ENCODE measurements at regions not wholly inside any gene's neighbourhood (a gene's known extent, or its start where the extent isn't known, plus 50 kb on each side); places are given as distances from the start of the nearest gene placed in this dataset.
"Not testable (repeated sequence)": the region's sequence is repeated elsewhere in the genome, so short reads cannot be mapped to it uniquely, and the experiment has no call there.

GRCh38 chr6:134403312-134403711 is 85.4 kb upstream of the SGK1 start:
- H2BK5ac ChIP-seq (ENCODE audit: low read depth, low read length); H4K20me1 ChIP-seq (replicated peaks in 1 of 2; ENCODE audit: control insufficient read depth in 1 of 2, insufficient read depth in 2 of 2, low read length in 2 of 2); H3K18ac ChIP-seq (ENCODE audit: extremely low read depth, low read length); H3K79me2 ChIP-seq (ENCODE audit: control insufficient read depth in 1 of 2, insufficient read depth in 2 of 2, low read length in 2 of 2); H2BK15ac ChIP-seq (ENCODE audit: low read length); DNase-seq (ENCODE audit: low read depth in 1 of 2, low spot score in 2 of 2); H3K27ac ChIP-seq (ENCODE audit: low read depth, low read length); H4K5ac ChIP-seq (ENCODE audit: insufficient read length, low read depth, low read length); H2BK120ac ChIP-seq (replicated peaks; ENCODE audit: low read depth, low read length); H3K9ac ChIP-seq (replicated peaks in 1 of 4; ENCODE audit: extremely low read depth in 1 of 4, low read depth in 3 of 4, low read length in 3 of 4); H3K9me3 ChIP-seq (ENCODE audit: insufficient read depth in 2 of 2, low read depth in 1 of 2, low read length in 1 of 2); H2BK12ac ChIP-seq (ENCODE audit: low read depth, low read length); H4K8ac ChIP-seq (ENCODE audit: extremely low read depth, insufficient read depth, low read length); H2AFZ ChIP-seq (ENCODE audit: low read length); H3K23me2 ChIP-seq (ENCODE audit: low read depth, low read length); H3K14ac ChIP-seq (ENCODE audit: insufficient read length); H2BK20ac ChIP-seq (ENCODE audit: low read length); H3K4me3 ChIP-seq (ENCODE audit: extremely low read depth in 1 of 4, insufficient read depth in 2 of 4, low read depth in 3 of 4, low read length in 4 of 4); H3K79me1 ChIP-seq (ENCODE audit: low read depth, low read length); H3K4ac ChIP-seq (replicated peaks; ENCODE audit: insufficient read length, low read depth, low read length); H3K36me3 ChIP-seq (ENCODE audit: control insufficient read depth in 2 of 4, insufficient read depth in 4 of 4, low read length in 3 of 4); H2AK5ac ChIP-seq (ENCODE audit: low read depth, low read length); H3K56ac ChIP-seq (replicated peaks; ENCODE audit: insufficient read length, low read depth, low read length); H4K91ac ChIP-seq (replicated peaks; ENCODE audit: insufficient read length, low read length); H3K23ac ChIP-seq (ENCODE audit: insufficient read length); H3K27me3 ChIP-seq (replicated peaks in 1 of 4; ENCODE audit: control insufficient read depth in 3 of 4, extremely low read depth in 1 of 4, insufficient read depth in 3 of 4, low read length in 3 of 4); H3K4me2 ChIP-seq (ENCODE audit: insufficient read depth in 1 of 2, low read depth in 2 of 2, low read length in 2 of 2); FAIRE-seq: not testable (repeated sequence)
- 89% methylated on average over 10 of the region's 10 CpGs; no CpG with 5 or more reads in 1 of the 2 experiments for WGBS, 2 experiments (ENCODE audit: extremely low coverage in 1 of 2, insufficient coverage in 1 of 2, insufficient read length in 1 of 2, insufficient replicate concordance in 2 of 2, low coverage in 1 of 2, low lambda C conversion rate in 2 of 2, missing lambda C conversion rate in 1 of 2)
- ChIA-PET CTCF (ENCODE audit: partially characterized antibody) (interaction anchor here (0.7 to 1.9 kb wide), 2 partner anchors 304 to 650 kb away, joined by 3 read pairs; no protein-coding TSS in a partner anchor), POLR2A (ENCODE audit: partially characterized antibody) (interaction anchor here (0.6 kb wide), 1 partner anchor 141 kb away, joined by 4 read pairs; no protein-coding TSS in a partner anchor)
- H3K4me1 ChIP-seq (replicated peaks in 1 of 4; ENCODE audit: control insufficient read depth in 3 of 4, insufficient read depth in 4 of 4, low read length in 3 of 4): peaks cover 0 to 17% (median 8%) of the 10 kb centered on the region in 4 experiments; a peak in 5 of 7 replicates
